ENCODE measurements at regions not wholly inside any gene's neighbourhood (a gene's known extent, or its start where the extent isn't known, plus 50 kb on each side); places are given as distances from the start of the nearest gene placed in this dataset.

- TF ChIP-seq CTCF (conservative IDR thresholded peaks at IDR 0.05 in 1 of 2, IDR thresholded peaks at IDR 0.05 in 1 of 2; ENCODE audit: low read depth in 1 of 2, low read length in 2 of 2) (no peak), EZH2 (IDR thresholded peaks at IDR 0.05; ENCODE audit: low read length, missing control alignments) (no peak)
- H2AFZ ChIP-seq (ENCODE audit: low read length), result no peak overlapping the region
- H3K27me3 ChIP-seq (ENCODE audit: control insufficient read depth, insufficient read depth, low read length), result no peaks in the 10 kb centered on the region
- H3K4me3 ChIP-seq (replicated peaks in 1 of 4; ENCODE audit: control extremely low read depth in 1 of 4, insufficient read depth in 1 of 4, low read depth in 3 of 4, low read length in 4 of 4), result no peak overlapping the region
- no peaks in the 10 kb centered on the region for H3K79me2 ChIP-seq (ENCODE audit: control insufficient read depth, insufficient read depth, low read length)
- H3K4me2 ChIP-seq (ENCODE audit: extremely low read depth, insufficient read depth, low read length), result no peak overlapping the region
- H3K27ac ChIP-seq (ENCODE audit: insufficient read depth, low read length), result no peak overlapping the region
- H3K9ac ChIP-seq (ENCODE audit: insufficient read depth, low read length), result no peak overlapping the region
- H4K20me1 ChIP-seq (ENCODE audit: control insufficient read depth, extremely low read depth, insufficient read depth, low read length), result no peaks in the 10 kb centered on the region
- no peaks in the 10 kb centered on the region for H3K9me3 ChIP-seq (ENCODE audit: control insufficient read depth, insufficient read depth, low read depth, low read length)
- H3K4me1 ChIP-seq (ENCODE audit: control insufficient read depth, extremely low read depth, insufficient read depth, low read length), result no peaks in the 10 kb centered on the region
- DNase-seq (ENCODE audit: low read depth in 2 of 2), result no peak
- H3K36me3 ChIP-seq (ENCODE audit: control insufficient read depth, insufficient read depth, low read length), result no peaks in the 10 kb centered on the region
Measured at GRCh38 chr17:72534265-72534664, 413.4 kb downstream of the SOX9 start.

- Histone ChIP-seq H3K4me3 (replicated peaks in 1 of 4; ENCODE audit: control extremely low read depth in 1 of 4, insufficient read depth in 1 of 4, low read depth in 3 of 4, low read length in 4 of 4) (no peak overlapping the region), H3K9me3 (ENCODE audit: control insufficient read depth, insufficient read depth, low read depth, low read length) (no peaks in the 10 kb centered on the region), H3K27ac (ENCODE audit: insufficient read depth, low read length) (no peak overlapping the region), H4K20me1 (ENCODE audit: control insufficient read depth, extremely low read depth, insufficient read depth, low read length) (no peaks in the 10 kb centered on the region), H3K36me3 (ENCODE audit: control insufficient read depth, insufficient read depth, low read length) (no peaks in the 10 kb centered on the region), H3K4me1 (ENCODE audit: control insufficient read depth, extremely low read depth, insufficient read depth, low read length) (no peaks in the 10 kb centered on the region), H3K27me3 (ENCODE audit: control insufficient read depth, insufficient read depth, low read length) (no peaks in the 10 kb centered on the region), H3K9ac (ENCODE audit: insufficient read depth, low read length) (no peak overlapping the region), H3K79me2 (ENCODE audit: control insufficient read depth, insufficient read depth, low read length) (no peaks in the 10 kb centered on the region), H3K4me2 (ENCODE audit: extremely low read depth, insufficient read depth, low read length) (no peak overlapping the region), H2AFZ (ENCODE audit: low read length) (no peak overlapping the region)
- TF ChIP-seq EZH2 (IDR thresholded peaks at IDR 0.05; ENCODE audit: low read length, missing control alignments) (no peak), CTCF (conservative IDR thresholded peaks at IDR 0.05 in 1 of 2, IDR thresholded peaks at IDR 0.05 in 1 of 2; ENCODE audit: low read depth in 1 of 2, low read length in 2 of 2) (no peak)
- DNase-seq (ENCODE audit: low read depth in 2 of 2), result no peak
Measured at GRCh38 chr17:72534776-72535175, 414.0 kb downstream of the SOX9 start.

GRCh38 chr17:72535346-72535745 lies 414.5 kb downstream of the SOX9 start:
- Histone ChIP-seq H2AFZ (ENCODE audit: low read length) (no peak overlapping the region), H3K9me3 (ENCODE audit: control insufficient read depth, insufficient read depth, low read depth, low read length) (no peaks in the 10 kb centered on the region), H3K27ac (ENCODE audit: insufficient read depth, low read length) (no peak overlapping the region), H4K20me1 (ENCODE audit: control insufficient read depth, extremely low read depth, insufficient read depth, low read length) (no peaks in the 10 kb centered on the region), H3K79me2 (ENCODE audit: control insufficient read depth, insufficient read depth, low read length) (no peaks in the 10 kb centered on the region), H3K4me2 (ENCODE audit: extremely low read depth, insufficient read depth, low read length) (no peak overlapping the region), H3K4me1 (ENCODE audit: control insufficient read depth, extremely low read depth, insufficient read depth, low read length) (peaks cover 3% of the 10 kb centered on the region), H3K36me3 (ENCODE audit: control insufficient read depth, insufficient read depth, low read length) (no peaks in the 10 kb centered on the region), H3K9ac (ENCODE audit: insufficient read depth, low read length) (no peak overlapping the region), H3K4me3 (replicated peaks in 1 of 4; ENCODE audit: control extremely low read depth in 1 of 4, insufficient read depth in 1 of 4, low read depth in 3 of 4, low read length in 4 of 4) (no peak overlapping the region), H3K27me3 (ENCODE audit: control insufficient read depth, insufficient read depth, low read length) (no peaks in the 10 kb centered on the region)
- TF ChIP-seq CTCF (conservative IDR thresholded peaks at IDR 0.05 in 1 of 2, IDR thresholded peaks at IDR 0.05 in 1 of 2; ENCODE audit: low read depth in 1 of 2, low read length in 2 of 2), result no peak
- no peak for TF ChIP-seq EZH2 (IDR thresholded peaks at IDR 0.05; ENCODE audit: low read length, missing control alignments)
- no peak for DNase-seq (ENCODE audit: low read depth in 2 of 2)

All from fibroblast of lung (primary cell).